NCI-H2081 treated with DMSO at 0.1 percent for 48 hours (cell line): ENCODE measurements at regions not wholly inside any gene's neighbourhood (a gene's known extent, or its start where the extent isn't known, plus 50 kb on each side); places are given as distances from the start of the nearest gene placed in this dataset.

Source experiments
- DNase-seq: peaks from one replicate; lab custom pipeline; 2025; lab: John Stamatoyannopoulos, UW

DNA sequence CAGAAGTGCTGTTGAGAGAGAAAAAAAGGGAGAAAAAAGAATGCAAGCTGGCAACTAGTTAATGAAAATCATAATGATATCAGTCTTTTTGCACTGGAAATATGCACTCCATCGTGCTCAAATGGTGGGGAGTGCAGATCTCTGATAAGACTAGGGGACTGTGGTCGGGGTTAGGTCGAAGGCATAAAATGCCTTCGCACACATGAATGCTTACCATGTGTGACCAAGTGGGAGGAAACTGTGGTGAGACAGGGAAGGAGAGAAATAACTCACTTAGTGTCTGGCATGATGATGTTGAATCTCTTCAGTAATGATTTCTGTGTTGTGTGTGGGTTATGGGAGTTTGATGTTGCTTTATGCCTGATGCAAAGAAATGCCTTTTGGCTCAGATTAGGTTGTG is 358.9 kb downstream of the FBXO8 start:
- DNase-seq = no peak

DNA sequence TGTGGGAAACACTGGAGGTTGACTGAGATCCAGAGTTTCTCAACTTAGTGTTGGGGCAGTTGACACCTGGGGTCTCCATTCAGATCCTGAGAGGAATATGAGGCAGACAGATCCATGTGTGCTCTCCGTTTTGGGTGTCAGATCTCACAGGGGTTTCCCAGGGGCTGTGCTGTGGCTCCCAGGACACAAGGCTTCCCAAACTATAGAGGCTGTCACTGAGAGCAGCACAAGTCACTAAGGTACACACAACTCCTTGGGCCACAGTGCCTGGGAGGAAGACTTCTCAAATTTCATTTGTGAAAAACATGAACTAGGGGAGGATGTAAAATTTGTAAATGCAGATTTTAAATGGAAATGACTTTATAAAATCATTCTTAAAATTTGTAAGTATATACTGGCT is 363.6 kb downstream of the FBXO8 start:
- DNase-seq = no peak

DNA sequence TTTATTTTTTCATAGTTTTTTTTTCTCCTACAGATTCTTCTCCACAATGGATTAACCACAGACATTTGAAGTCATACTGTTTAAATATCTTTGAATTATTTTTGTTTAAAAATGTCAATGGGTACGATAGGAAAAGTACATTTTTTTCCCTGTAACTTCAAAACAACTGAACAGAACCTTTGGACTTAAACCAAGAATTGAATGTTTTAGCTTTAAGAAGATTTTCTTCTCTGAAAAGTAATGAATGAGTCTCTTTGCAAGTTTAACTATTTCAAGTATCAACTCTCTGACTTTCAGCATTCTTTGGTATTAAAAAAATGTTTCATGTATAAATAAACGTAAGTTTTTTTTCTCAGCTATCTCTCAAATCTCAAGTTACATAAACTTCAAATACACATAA is 364.3 kb downstream of the FBXO8 start:
- no peak for DNase-seq

DNA sequence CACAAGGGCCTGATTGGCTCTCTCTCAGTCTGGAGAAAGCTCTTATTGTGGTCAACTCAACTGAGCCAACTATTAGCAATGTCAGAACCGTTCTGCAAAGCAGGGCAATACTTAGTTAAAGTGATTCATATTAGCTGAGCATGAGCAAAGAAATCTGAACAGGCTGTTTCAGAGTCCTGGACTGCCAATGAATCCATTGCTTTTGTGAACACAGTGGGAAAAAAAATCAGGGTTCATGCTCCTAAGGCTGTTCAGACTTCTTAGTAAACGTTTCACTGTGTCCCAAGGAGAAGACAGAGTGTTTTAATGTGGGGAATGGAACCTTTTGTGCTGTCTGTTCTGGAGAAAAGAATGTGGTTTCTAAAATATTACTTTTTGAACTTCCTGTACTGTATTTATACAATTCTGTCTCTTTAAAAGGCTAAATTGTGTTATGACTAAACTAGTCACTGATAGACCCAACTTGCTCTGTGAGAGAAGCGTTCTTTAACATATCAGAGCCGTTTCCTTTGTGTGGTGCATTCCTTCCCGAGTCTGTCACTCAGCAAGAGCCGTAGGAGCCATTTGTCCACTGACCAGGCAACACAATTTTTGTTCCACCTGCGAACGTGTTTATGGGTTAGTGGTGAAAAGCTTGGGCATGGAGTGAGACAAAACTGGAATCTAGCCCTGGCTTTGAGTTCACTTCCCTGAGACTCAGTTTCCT is 366.1 kb downstream of the FBXO8 start:
- no peak for DNase-seq

DNA sequence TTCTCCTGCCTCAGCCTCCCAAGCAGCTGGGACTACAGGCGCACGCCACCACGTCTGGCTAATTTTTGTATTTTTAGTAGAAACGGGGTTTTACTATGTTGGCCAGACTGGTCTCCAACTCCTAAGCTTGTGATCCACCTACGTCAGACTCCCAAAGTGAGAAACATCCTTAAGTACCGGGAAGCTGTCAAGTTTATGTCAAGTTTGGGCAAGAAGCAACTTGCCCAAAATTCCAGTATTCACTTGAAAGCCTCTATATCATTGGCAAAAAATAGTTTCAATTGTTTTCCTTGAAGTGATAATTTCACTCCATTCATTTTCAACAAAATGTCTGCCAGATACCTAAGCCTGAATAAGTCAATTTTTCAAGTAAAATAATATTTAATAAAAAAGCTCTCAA is 370.0 kb downstream of the FBXO8 start:
- DNase-seq = no peak

DNA sequence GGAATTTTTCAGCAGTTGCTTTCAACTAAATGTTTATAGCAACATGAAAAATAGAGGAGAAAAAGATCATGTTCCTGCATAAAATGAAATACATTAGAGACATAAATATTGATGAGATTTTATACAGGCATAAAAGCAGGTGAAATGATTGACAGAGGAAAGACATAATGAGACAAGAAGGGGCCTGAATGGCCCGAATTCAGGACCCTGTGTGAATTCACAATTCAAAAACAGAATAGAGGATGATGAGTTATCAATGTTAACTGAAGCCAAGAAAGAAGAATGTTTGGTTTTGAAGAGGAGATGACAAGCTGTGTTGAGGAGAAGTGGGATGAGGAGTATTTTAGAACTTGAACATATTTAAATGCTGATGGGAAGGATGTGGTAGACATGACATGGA is 371.1 kb downstream of the FBXO8 start:
- DNase-seq = no peak

DNA sequence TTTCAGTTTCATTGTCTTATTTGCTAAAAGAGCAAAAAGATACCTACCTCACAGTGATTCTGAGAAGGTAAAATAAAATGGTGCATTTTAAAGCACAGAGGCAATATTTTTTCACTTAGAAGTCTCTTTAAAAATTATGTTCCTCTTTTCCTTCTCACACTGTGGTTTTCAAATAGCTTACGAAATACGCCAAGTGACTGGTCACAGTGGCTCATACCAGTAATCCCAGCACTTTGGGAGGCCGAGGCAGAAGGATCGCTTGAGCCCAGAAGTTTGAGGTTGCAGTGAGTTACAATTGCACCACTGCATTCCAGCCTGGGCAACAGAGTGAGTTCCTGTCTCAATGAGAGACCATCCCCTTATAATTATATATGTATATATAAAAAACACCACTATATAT is 372.6 kb downstream of the FBXO8 start:
- DNase-seq = no peak

DNA sequence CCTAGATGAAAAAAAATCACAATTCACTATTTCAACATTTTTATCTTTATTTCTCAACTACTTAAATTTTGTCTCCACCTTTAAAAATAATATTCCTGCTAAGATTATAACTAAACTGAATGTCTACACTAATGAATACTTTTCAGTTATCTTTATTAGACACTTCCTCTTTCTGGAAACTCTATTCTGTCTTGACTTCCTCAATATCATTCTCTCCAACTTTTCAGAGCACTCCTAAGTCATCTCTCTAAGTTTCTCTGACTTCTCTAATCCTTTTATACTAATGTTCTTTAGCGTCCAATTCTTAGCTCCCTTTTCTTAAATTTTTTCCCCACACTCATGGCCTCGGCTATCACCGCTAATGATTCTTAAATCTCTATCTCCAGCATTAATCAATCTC is 374.2 kb downstream of the FBXO8 start:
- no peak for DNase-seq

DNA sequence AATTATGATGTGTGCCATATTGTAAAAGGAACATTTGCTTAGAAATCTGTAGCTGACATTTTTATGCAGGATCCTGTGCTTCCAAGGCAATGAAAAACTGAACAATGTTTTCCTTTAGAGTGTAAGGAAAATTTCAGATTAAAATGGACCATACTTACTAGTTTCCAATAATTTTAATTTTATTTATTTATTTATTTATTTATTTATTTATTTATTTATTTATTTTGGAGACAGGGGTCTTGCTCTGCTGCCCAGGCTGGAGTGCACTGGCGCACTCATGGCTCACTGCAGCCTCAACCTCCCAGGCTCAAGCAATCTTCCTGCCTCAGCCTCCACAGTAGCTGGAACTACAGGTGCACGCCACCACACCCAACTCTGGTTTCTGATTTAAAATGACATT is 369.8 kb upstream of the HAND2 start:
- no peak for DNase-seq

DNA sequence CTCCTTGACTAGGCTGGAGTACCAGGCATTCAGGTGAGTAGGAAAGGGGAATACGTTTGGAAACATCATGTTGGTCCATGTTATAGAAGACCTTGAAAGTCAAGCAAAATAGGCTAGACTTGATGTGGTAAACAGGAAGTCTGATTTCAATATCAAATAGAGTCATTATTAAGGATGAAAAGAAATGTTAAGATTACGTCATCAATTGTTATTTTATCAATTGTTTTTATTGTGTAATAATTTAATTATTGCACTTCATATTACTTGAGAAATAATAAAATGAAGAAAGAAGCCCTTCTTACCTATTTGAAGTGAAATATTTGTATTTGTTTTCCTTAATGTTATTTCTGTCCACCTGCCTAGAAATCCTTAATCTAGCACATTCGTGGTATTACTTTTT is 361.0 kb upstream of the HAND2 start:
- no peak for DNase-seq

DNA sequence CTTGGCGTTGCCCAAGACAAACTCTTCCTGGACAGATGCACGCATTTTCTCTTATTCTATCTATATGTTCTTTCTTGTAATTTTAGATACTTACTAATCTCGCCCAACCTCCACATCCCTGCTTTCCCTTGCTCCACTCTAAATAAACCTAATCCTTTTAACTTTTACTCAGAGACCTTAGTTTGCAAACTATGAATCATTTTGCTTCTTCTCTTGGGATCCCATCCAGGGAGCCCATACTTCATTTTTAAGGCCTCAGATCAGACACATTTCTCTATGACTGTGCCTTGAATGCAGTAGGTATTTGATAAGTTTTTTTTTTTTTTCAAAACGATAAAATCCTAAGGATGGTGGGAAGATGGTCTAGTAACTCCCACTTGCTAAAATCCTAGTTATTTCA is 353.8 kb upstream of the HAND2 start:
- no peak for DNase-seq

DNA sequence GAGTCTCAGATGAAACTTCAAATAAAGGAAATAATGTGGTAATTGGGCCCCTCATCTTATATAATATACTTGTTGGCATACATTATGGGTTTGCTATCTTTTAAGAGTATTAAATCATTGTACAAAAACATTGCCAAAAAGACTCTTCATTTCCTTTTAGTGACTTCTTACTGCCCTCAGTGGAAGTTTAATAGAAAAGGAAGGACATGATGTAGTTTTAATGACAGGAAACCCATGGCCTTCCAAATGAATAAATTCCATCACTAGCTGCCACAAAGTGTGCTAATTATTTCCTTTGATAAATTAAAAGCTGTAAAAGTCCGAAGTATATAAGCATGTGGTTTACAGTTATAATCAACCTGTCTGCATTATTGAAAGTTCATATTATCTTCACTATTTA is 350.9 kb upstream of the HAND2 start:
- DNase-seq = no peak

DNA sequence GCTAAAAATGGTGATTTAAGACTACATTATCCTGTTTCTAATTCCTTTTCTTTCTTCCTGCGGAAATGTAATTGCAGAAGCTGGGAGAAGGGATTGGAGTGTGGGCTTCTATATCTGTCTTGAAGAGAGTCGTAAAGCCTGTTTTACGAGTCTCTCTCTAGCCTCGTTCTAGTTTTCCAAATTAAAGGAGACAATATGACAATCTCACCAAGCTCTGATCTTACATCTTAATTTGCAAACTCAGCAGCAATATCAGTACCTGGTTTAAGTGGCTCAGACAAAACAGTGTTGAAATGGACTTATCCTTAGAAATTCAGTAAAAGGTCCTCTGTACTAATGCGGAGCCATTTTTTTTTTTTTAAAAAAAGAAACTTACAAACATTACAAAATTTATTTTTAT is 349.5 kb upstream of the HAND2 start:
- no peak for DNase-seq

DNA sequence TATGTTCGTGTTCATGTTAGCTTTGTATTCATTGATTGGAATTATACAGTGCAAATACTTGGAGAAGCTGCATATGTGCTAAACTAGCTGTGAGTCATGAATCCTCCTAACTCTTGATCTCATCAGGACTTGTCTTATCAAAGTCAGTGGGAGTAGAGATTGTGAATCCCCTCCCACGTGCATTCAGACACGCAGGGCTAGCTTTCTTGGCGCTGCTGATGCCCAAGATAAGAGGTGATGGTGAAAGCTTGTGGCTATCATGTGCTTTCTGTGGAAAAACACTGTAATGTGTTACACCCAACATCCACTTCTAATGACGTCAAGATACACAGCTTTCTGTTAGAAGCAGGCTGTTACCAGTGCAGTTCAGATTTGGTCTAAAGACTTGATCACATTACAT is 348.7 kb upstream of the HAND2 start:
- DNase-seq = no peak

DNA sequence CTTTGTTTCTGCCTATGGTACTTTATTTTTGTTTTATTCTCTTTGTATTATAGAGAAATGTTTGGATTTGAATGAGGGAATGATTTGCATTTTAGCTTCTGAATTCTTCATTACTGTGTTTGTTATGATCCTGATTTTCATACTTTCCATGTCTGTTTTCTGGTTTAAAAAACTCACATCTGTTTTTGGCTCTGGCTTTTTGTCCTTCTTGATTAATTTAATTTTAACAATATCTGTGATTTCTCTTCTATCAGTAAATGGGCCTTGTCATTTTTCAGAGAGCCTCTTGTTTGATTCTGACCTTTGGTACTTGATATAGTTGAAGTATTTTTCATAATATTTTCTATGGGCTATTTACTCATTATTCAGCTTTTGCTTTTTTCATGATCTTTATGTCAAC is 341.6 kb upstream of the HAND2 start:
- DNase-seq = no peak

DNA sequence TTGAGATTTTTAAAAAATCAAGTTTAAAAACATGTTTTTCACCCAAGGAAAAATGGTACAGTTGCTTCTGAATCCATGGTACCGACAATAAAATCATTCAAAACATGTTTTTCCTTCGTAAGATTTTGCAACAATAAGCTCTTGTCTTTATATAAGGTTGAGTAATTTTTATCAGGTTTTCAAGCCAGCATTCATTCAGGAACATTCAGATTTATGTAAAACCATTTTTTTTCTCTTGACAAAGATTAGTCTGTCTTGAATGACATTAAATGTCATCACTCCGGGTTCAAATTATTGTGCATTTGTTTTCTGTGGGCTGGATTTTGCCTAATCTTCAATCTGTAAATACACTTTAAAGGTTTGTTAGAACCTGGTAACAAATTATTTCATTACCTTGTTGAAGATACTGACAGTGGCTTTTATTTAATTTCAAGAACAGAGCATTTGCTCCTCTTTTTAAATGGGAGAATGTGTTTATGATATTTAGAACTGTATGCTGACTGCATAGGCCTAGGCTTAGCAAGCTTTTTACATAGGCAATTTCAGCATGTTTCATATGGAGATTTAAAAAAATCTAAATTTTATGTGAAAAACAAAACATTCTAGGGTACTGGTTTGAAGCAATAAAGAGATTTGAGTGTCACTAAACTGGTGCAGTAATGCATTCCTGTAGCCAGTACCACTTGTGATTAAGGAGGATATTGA is 336.4 kb upstream of the HAND2 start:
- no peak for DNase-seq

DNA sequence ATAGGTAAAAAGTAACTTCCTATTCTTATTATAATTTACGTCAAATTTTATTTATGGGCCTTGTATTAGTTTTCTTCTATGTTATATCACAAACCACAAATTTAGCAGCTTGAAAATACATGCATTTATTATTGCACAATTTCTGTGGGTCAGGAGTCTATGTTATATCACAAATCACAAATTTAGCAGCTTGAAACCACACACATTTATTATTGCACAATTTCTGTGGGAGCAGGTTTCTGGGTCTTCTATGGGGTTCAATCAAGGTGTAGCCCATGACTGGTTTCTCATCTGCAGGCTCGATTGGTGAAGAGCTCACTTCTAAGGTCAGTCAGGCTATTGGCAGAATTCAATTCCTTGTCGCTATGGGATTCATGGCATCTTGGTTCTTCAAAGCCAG is 332.7 kb upstream of the HAND2 start:
- no peak for DNase-seq

DNA sequence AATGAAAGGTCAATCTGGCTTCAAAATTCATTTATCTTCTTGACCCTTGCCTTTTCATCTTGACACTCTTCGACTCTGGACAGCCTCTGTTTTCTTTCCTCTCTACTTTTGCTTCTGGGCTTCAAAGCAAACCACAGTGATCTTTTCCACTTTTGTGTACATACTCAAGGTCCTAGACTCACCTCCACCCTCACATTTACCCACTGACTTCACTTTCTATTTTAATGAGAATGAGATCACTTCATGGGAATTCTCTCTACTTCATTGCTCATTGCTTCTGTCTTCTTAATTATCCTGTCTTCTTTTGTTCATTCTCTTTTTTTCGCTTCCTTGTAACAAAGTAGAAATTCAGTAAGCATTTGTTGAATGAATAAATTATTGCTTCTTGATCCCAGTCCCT is 330.1 kb upstream of the HAND2 start:
- no peak for DNase-seq

DNA sequence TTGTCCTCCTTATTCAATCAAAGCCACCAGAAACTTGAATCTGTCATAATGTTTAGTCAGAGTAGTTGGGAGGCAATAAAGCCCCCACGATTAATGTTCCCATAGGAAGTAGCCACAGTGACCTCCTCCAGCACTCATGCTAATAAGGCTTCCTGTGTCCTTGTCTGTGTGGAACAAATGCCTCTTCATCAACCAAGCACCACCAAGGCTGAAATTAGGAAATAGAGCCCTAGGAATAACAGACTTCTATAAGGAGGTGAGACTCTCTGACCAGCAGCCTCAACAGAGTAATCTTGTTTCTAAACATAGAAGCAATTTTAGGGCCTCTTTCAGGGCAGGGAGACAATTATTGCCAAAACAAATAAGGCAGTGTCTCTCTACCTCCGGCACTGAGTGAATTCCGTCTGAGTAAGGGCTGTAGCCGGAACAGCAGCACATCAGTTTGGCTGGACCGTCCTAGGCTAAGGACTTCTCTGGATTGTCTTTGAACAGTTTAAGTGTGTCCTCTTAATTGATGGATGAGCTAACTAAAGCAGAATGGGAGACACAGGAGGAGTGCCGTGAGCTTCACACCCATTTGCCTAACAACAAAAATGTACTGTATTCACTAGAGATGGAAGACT is 329.2 kb upstream of the HAND2 start:
- DNase-seq = no peak

DNA sequence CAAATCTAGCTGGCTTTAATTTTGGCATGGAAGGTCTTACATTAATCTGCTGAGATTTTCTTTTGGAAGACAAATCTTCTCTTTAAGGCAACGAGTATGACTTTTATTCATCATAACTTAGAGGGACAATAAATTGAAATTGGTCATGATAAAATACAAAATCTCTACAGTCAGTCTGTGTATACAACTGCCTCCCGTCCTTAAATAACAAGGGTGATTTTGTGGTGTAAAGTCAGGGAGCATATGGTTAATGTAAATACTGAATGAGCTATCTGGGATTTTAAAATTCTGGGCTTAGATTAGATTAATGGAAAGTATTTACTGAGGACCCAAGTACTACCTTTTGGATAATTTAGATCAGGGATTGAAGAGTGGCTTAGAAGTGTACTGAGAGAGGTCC is 328.4 kb upstream of the HAND2 start:
- DNase-seq = no peak

DNA sequence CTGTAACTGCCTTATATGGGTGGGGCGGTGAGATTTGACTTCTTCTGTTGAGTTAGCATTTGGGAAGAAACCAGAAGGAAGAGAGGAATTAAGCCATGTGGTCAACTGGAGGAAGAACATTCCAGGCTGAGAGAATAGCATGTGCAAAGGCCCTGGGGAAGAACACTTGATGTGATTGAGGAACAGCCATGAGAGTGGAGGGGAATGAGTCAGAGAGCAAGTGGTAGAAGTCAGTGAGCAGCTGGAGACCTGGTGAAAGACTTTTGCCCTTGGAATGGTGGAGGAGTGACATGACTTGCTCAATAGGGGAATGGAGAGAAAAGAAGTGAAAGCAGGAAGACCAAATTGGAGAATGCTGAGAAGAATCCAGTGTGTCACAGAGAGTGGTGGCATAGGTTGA is 327.8 kb upstream of the HAND2 start:
- DNase-seq = no peak

DNA sequence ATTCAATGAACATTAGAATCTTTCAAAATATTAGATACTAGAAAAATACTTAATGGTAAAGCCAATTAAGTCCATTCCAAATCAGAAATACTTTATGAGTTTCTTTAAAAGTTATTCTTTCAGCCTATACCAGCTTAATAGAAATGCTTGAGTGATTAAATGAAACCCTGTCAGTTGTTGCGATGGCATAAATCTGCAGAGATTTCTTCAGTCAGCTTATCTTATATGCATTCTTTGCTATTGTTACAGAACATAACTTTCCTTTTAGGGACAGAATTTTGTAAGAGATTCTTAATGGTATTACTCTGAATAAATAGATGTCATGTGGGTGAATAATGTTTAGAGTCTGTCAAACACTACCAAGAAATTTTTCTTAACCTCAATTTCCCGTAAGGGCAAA is 325.0 kb upstream of the HAND2 start:
- DNase-seq = no peak

DNA sequence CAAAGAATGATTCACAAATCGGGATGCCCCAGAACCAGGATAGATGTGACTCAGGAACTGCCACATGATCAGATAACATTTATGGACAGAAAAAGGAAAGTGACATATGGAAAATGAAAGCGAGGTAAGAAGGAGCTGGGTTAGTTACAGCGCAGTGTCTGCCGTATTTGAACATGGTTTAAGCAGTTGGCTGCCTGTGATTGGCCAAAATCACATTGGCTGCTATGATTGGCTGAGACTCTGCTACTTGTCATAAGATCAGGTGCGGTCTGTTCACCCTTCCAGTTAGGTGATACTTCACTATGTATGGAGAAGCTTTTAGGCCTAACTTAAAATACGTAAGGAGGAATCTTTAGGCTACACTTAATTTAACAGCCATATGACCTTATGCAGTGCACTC is 322.7 kb upstream of the HAND2 start:
- DNase-seq = no peak

DNA sequence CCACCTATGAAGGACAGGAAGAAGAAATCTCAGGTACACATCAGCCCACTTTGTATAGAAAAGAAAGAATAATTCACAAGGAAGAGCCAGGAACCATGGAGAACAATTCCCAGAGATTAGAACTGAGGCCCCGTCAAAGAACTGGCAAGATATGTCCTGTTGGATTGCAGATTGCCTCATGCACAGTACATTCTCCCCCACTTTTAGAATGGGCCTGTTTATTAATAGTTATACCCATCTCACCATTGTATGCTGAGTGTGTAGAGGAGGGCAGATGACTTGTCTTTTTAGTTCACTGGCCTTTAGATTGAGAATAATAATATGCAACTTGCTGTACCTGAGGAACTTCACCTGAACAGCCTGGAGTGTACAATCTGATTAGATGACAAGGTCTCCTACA is 315.6 kb upstream of the HAND2 start:
- DNase-seq = no peak
